Spleen (tissue), 7 donors: ENCODE measurements at regions not wholly inside any gene's neighbourhood (a gene's known extent, or its start where the extent isn't known, plus 50 kb on each side); places are given as distances from the start of the nearest gene placed in this dataset.

Source experiments
- CTCF ChIP-seq, 11 experiments: fragments of 200-600 bp in 7 of 11; fragments of 450-650 bp in 4 of 11; sonication (generic) in 4 of 11; IDR thresholded peaks in 8 of 11; conservative IDR thresholded peaks in 3 of 11; 1 replicate in 7 of 11; 2 replicates in 4 of 11; pipeline versions ENCODE4 v1.4.0 to v1.8.0; 2016 to 2021; ENCODE audit warnings: antibody characterized with exemption in 11 of 11, inconsistent platforms in 4 of 11, mild to moderate bottlenecking in 1 of 11
- POLR2A ChIP-seq, 3 donors: fragments of 450-650 bp; IDR thresholded peaks; one replicate each; pipeline ENCODE4 v1.5.1; 2017; ENCODE audit warnings: antibody characterized with exemption in 3 of 3, mild to moderate bottlenecking in 1 of 3
- POLR2AphosphoS5 ChIP-seq, 3 donors: sonication (generic); formaldehyde crosslinking; IDR thresholded peaks; one replicate each; pipeline ENCODE4 v1.5.1; 2017; ENCODE audit warnings: antibody characterized with exemption in 3 of 3
- donor health status: DM: no; HTN: no; CAD: no; lungs with moderate emphysema.
- donor health status: DM: no; HTN: no; CAD: no.
- donor health status: DM: no; HTN: no; CAD: no.

GRCh38 chr3:124419303-124419702 lies 310.9 kb upstream of the UMPS start:
- TF ChIP-seq CTCF (IDR thresholded peaks at IDR 0.05 in 8 of 11, conservative IDR thresholded peaks at IDR 0.05 in 3 of 11), result no peak
- no peak for TF ChIP-seq POLR2AphosphoS5 (IDR thresholded peaks at IDR 0.05)
- TF ChIP-seq POLR2A (IDR thresholded peaks at IDR 0.05), result no peak
